Retina (tissue), 1 donor: ENCODE measurements at regions not wholly inside any gene's neighbourhood (a gene's known extent, or its start where the extent isn't known, plus 50 kb on each side); places are given as distances from the start of the nearest gene placed in this dataset.

ENCODE experiments used
- DNase-seq: peaks from one replicate; pipeline ENCODE4 v3.0.0-alpha.2; 2016

DNA sequence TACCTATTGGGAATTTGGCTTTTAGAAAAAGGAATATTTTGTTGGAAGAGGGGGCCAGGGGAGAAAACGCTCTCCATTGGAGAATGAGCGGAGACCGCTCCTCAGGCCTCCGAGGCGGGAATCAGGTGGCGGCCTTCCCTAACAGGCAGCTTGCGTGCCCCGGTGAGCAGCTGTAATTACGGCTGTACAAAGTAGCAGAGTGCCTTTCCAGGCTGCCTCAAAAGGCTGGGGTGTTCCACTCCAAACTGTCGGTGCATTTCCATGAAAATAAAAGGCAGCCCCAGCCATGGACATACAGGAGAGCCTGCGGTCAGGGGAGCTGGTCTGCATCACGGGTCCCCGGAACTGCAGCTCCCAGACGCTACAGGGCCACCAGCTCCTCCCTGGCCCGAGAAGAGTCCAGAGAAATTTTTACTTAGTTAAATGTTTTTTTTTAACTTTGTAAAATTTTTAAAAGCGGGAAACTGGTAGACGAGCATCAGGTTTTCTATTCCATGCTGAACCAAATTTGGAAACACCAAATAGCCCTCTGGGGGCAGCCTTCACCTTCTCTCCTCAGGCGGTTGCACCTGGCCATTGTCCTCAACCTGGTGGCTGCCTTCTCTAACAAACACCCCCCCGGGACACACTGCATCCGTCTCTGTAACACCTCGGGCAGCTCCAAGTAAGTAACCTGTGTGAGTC is 209.3 kb upstream of the SALL3 start:
- peak; percentile 46 for DNase-seq

DNA sequence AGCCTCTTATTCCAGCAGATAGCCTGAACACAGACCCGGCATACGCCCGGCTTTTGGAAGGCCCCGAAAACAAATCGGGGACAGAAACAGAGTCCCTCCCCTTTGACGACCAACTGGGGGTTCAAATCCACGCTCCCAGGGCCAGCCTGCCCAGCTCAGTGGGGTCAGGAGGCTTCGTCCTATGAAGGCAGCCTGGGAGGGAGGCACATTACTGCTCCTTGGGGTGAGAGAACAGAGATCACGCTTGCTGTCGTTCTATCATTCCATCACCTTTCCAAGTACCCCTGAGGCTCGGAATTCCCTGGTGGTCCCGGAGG is 208.8 kb upstream of the SALL3 start:
- DNase-seq, result no peak

DNA sequence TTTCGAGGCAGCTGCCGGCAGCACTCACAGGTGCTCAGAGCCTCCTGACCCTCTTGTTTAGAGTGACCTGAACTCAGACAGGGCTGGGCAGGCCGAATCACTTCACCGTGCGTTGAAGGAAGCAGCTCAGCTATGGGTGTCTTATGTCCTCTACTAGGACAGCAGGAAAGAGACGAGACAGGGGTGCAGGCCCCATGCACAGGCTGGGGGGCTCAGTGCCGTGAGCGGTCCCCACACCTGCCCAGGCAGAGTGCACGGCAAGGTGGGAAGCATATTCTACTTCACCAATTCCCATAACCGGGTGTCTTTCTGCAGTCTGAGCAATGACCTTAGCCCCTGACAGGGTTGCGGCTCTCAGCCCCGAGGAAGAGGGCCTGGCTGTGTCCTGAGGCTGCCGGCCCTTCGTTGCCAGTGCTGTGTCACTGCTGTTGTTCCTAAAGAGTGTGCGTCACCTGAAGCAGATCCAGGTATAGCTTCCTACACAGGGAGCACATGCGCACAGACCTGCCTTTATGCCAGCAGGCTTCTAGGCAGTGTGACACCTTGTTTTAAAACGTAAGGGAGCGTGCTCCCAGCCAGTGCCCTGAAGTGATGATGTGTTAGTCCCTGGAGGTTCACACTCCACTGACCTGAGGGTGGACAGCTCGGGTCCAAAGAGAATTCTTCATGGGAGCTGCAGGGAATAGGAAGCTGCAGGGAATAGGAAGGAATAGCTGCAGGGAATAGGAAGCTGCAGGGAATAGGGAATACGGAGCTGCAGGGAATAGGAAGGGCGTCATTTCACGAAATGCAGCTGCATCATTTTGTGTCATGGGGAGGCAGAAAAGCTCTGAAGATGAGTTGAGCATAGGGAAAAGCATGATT is 207.9 kb upstream of the SALL3 start:
- no peak for DNase-seq

DNA sequence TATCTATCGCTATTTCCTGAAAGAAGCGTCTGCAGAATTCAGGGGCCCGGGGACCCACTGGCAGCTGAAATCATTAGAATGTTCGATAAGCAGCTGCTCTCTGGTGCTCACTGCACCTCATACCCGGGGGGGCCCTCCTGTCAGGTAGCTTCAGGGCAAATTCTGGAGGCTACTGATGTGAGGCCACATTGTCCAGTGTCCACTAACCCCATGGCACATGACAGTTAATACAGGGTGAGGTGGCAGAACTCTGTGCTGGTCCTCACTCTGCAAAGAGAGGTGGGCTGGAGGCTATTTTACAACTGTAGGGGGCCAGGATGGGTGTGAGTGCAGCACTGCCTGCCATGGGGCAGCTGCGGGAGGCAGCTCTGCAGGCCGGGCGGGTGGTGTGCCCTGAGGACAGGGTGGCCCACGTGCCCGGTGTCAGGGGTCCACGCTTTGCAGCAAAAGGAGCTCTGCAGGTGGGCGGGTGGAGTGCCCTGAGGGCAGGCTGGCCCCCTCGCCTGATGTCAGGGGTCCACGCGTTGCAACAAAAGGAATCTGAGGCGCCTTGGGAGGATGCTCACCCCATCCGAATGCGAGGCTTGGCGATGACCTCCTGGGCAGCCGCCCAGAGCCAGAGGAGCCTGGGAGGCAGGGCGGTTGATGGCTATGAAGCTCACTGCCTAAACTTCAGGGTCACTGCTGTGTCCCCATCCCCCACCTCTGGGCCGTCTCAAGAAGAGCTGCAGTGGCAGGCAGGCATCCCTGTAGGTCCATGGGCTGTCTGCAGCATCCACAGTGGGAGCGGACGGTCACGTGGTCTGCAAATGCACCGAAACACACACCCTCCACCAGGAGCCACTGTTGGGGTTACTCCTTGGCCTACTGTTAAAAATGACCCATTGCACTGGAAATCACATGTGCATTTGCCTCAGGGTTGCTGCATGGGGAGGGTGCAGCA is 207.0 kb upstream of the SALL3 start:
- DNase-seq, result no peak

DNA sequence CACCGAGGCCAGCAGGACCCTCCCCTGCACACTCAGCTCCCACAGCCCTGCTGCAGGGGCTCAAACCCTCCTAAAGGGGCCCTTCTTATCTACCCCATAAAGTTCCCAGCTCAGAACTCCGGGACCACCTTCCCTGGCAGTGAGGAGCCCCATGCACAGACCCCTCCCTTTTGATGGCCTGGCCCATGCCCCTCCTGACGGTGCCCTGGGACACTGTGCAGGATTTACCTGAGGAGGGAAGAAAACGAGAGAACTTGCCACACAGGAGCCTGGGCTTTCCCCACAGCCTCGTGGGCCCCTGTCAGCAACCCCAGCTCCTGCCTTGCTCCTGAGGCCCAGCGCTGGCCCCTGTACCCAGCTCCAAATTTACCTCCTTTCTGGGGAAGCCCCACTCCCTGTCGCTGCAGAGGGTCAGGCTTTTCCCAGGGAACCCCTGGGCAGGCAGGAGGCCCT is 206.3 kb upstream of the SALL3 start:
- no peak for DNase-seq

DNA sequence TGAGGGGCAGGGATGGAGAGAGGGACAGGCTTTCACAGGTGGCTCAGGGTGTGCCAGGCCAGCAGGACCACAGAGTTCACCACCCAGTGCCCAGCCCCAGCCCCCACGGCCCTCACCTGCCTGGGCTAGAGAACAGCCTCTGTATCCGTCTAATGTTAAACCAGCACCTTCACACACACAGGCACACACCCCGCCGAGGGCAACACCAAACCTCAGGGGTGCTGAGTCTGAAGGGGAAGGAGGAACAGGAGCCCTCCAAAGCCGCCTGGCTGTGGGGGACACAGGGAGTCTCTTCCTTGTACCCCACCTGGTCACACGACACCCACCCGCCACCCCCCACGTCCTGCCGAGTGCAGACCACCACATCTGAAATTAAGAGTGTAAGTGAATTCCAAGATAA is 205.8 kb upstream of the SALL3 start:
- DNase-seq, result no peak

DNA sequence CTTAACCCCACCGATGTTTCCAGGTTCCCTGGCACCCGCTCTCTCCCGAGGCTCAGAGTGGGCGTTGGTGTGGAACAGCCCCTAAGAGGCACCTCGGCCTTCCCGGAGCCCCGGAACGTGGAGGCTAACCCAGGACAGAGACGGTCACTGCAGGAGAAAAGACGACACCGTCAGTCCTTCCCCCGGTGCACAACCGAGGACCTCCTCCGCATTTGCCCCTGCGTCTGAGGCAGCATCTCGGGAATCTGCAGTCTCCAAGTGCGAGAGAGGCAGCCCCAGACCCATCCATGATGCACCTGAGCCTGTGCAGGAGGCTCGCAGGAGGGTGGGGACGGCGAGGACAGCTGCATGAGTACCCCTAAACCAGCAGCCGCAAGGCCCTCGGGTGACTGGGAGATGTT is 204.9 kb upstream of the SALL3 start:
- DNase-seq, result no peak

DNA sequence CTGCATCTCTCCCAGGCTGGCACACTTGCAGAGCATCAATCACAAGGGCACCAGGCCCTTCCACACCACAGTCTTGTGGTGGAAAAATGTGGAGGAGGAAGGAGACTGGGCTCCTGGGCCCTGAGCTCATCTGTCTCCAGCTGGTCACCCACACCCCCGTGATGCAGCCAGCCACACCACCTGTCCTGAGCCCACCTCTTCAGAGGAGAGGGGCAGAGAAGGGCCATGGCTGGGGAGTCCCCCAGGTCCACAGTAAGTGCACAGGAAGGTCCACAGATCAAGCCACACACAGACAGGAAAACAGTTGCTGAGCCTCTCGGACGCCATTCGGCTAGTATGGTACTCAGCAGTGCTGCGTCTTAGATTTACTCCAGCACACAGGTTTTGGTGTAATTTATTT is 203.5 kb upstream of the SALL3 start:
- no peak for DNase-seq

DNA sequence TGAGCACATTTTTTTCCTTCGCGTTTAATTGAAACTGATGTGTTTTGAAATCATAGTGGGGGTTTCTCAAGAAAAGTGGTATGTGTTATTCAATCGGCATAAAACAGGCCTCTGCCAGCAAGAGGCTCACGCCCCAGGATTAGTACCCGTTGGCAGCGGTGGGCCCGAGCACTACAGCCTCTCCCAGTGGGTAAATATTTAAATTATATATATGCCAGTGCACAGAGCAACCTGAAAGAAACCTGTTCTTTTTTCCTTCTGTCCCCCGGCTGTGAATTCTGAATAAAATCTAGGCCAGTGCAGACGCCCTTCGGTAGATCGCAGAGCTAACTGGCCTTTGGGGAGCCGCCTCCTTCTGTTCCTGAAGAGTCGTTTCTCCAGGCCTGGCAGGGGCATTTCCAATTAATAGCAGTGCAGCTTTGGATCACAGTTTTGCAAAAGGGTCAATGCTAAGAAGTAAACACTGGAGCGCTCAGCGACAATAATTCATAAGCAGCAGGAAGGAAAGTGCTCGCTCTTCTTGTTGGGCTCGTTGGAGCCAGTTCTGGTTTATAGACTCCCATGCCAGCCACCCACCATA is 202.8 kb upstream of the SALL3 start:
- peak; percentile 50 for DNase-seq

DNA sequence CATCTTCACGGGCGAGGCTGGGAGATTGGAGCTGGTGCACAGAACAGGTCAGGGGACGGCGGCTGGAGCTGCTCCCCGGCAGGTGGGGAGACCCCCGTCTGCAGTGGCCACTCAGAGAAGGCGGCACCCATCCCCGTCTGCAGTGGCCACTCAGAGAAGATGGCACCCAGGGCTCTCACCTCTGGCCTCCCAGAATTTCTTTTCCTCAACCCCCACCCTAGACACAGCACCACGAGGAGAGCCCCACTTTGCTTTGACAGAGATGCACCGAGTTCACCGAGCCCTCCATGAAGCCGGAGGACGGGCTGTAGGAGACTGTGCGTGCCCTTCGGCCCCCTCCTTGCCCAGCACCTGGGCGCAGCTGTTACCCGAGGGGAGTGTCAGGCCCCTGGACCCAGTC is 201.6 kb upstream of the SALL3 start:
- DNase-seq, result no peak

DNA sequence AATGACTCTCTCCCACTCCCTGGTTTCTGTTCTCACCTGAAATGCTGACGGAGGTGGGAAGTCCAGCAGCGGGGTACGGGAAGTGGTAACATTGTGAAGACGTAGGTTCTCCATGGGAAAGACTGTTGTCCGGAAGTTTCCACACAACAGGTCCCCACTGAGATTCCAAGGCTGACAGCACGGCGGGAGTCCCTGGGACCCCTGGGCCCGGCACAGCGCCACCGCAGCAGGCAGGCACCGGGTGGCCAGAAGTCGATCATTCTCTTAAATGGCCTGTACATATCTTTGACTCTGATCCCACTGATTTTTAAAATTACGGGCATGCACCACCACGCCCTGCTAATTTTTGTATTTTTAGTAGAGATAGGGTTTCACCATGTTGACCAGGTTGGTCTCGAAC is 201.0 kb upstream of the SALL3 start:
- DNase-seq, result no peak

DNA sequence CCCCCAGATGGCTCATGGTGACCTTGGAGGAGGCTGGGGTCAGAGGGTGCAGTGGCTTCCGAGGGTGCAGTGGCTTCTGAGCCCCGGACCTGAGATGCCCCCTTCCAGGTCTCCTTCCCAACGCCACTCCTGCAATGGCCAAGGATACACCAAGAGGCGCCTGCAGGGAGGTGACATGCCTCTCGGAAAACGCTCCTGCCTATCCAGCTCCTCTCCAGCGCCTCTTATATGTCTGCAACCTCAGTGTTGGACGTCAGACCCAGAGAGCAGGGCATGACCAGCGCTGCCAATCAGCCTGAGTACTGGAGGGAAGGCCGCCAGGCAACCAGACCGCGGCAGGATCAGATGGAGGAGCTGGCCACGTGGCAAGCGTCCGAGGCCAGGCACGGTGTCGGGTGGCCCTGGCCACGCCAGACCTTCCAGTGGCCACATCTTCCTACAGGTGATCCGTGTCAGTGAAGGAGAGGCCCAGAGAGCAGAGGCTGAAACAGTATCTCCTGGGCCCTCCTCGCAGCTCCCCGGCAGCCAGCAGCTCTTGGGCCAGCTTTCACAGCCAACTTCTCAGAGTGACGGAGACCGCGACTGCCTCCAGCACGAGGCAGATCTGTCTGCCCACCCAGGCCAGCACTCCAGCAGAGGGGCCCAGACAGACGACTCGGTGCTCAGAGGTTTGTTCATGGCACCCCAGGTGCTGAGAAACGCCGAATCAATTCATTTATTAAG is 199.5 kb upstream of the SALL3 start:
- no peak for DNase-seq

DNA sequence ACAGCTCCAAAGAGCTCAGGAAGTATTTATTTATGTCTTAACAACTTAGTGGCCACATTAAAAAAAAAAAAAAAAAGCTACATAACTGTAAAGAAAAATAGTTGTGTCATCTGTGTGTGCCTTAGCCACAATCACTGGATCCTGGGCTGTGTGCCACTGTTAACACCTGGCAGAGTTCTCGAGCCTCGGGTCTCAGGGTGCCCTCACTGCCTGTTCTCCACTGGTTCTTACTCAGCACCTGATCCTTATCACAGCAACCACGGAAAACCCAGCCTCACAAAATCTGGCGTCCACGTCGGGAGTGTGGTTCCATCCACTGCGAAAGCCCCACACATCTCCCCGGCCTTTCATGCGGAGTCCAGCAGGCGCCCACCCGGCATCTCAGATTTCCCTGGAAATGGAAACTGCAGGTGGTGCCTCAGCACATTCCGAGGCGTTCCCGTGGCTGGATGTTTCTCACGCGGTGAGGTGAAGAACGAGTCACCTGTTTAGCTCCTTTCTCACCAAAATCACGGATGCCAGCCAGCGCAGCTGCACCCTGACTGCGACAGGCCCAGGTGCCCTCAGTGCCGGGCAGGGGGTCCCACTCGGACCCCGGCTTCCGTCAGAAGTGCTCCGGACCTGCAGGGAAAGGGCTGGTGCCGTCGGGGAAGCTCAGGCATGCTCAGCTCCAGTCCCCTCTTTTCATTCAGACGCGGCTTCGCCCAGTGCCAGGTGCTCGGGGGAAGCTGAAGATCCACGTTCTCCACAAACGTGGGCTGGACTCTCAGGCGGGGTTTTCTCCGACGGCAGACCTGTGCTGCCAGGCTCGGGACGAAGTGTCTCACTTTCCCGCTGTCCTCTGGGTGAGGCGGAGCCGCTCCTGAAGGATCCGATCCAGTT is 198.7 kb upstream of the SALL3 start:
- DNase-seq, result no peak

DNA sequence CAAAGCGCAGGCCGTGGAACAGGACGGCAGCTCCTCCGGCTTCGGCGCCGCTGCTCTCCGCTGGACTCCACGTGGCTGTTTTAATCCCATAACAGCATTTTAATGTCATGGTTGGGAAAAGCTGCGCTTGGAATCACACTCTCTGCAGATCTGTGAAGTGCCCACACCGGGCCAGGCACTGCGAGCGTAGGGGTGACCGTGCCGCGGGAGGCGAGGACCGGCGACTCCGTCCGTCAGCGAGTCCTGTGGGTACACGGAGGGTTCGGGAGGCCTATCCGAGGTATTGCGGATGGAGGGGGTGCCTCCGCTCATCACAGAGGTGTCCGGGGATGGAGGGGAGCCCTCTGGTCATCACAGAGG is 198.0 kb upstream of the SALL3 start:
- no peak for DNase-seq

DNA sequence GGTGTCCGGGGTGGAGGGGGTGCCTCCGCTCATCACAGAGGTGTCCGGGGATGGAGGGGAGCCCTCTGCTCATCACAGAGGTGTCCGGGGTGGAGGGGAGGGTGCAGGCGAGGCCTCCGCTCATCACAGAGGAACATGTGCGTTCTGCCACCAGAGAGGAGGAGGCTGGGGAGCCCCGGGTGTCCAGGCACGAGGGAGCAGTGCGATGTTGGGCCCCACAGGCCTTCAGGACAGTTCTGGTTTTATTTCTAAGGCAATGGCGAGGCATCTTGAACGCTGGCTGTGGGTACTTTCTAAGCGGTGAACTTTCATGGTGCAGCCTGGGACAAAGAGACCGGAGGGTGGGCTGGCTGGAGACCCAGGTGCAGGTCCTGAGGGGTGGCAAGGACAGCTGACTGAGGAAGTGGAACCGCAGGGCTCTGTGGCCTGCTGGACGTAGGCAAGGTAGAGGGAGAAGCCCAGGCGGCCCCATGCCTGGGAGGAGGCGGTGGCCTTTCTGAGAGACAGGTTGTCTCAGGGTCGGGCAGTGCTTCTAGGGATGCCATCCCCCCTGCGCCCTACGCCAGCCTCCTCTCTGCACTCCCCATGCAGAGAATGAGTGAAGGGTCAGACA is 196.6 kb upstream of the SALL3 start:
- no peak for DNase-seq

DNA sequence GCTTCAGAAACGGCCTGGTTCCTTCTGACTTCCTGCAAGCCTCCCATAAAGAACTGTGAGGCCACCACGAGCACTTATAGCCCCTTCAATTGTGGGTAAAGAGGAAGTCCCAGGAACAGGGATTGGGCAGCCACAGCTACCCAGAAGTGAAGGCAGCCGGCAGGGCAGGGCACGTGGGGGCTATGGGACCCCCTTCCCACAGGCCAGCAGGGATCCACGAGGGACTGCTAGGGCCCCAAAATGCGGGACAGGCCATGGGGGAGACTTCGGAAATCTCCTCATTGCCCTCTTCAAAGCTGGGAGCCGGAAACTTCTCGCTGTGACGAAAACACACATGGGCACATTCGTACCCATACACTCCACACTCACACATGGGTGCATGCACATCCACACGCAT is 196.1 kb upstream of the SALL3 start:
- no peak for DNase-seq

DNA sequence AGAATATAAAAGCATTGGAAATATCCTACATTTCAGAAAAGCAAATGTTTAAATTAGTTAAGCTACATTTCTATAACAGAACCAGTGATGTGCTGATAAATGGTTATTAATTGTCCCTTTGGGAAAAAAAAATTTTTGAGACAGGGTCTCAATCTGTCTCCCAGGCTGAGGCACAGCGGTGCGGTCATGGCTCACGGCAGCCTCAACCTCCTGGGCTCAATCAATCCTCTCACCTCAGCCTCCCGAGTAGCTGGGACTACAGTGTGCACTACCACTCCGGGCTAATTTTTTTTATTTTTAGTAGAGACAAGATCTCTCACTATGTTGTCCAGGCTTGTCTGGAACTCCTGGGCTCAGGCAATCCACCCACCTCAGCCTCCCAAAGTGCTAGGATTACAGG is 194.8 kb upstream of the SALL3 start:
- DNase-seq, result no peak

DNA sequence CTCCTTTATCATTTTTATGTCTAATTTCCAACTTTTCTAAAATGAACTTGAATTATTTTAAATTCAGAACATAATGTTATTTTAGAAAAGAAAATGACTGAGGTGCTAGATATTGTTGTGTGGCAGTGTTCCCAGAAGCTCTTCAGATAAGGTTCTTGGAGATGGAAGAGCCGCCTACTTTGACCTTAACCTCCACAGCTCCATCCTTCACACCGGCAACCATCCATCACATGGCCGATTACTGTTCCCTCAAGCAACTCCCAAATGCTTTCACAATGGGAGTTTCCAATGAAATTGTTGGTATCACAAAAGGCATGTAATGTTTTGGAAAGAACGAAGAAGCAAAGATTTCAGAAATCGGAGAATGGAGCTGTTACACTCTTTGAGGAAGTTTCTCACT is 193.9 kb upstream of the SALL3 start:
- no peak for DNase-seq

DNA sequence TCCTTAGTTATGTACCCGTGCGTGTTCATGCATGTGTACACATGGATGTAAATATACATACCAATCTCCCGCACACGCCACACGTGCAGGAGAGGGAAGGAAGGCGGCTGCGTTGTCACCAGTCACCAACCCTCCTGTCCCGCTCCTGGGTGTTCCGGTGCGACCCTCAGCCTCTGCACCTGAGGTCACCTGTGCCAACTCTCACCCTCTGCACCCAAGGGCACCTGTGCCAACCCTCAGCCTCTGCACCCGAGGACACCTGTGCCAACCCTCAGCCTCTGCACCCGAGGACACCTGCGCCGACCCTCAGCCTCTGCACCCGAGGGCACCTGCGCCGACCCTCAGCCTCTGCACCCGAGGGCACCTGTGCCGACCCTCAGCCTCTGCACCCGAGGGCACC is 192.8 kb upstream of the SALL3 start:
- DNase-seq, result no peak

DNA sequence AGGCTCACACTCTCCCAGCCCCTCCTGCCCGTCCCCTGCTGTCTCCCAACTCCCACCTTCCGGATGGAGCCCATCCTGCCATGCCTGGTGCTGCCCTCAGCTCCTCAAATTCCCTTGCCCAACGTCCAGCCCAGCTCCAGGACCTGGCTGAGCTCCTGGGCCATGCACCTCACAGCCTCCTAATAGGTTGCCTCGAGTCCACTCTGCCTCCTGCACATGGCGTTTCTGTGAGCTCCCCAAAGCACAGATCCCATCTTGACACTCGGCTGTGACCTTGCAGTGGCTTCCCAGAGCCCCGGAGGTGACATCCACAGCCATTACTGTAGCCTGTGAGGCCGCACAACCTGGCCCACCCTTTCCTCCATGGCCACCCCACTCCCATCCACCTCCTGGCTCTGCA is 191.9 kb upstream of the SALL3 start:
- DNase-seq, result no peak

DNA sequence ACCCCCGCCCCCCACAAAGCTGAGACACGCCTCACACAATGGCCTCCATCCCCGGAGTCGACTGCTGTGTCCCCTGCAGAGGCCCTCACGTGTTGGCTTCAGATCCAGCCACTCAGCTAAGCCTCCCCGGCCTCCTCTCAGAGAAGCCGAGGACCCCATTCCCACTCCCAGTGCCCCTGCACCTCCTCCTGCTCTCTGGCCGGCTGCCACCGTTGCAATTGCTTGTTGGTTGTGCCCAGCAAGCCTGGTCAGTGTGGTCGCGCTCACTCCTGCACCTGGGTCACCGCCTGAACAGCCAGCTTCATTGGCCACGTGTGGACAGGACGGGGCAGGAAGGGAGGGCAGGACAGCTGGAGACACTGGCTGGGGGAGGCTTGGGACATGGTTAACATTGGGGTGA is 191.5 kb upstream of the SALL3 start:
- no peak for DNase-seq
